Fibroblast of the aortic adventitia (primary cell): ENCODE measurements at regions not wholly inside any gene's neighbourhood (a gene's known extent, or its start where the extent isn't known, plus 50 kb on each side); places are given as distances from the start of the nearest gene placed in this dataset.
A peak's percentile ranks its signal among the peaks of the same experiment; 100 is the strongest.
"Not testable (repeated sequence)": the region's sequence is repeated elsewhere in the genome, so short reads cannot be mapped to it uniquely, and the experiment has no call there.

Experiments
- DNase-seq: peaks from one replicate; pipeline ENCODE4 v3.0.0-alpha.2; 2010; ENCODE audit warnings: low read depth
- H3K4me3 ChIP-seq: 2 replicates; pipeline ENCODE4 v1.5.1; 2011; ENCODE audit warnings: low read depth, mild to moderate bottlenecking, control low read depth, low read length, moderate library complexity
- CTCF ChIP-seq: IDR thresholded peaks from 2 replicates; pipeline ENCODE4 v1.5.1; 2011; ENCODE audit warnings: mild to moderate bottlenecking, low read length, control low read depth, inconsistent platforms; ENCODE audit not compliant: insufficient read depth

- no peak for TF ChIP-seq CTCF
- no peak overlapping the region for H3K4me3 ChIP-seq
- DNase-seq = no peak
Observed at GRCh38 chr20:6295127-6295866, 172.5 kb upstream of the FERMT1 start.

GRCh38 chr20:6287471-6287870 lies 164.6 kb upstream of the FERMT1 start:
- no peak for DNase-seq
- no peak overlapping the region for H3K4me3 ChIP-seq
- no peak for TF ChIP-seq CTCF

- DNase-seq = no peak
- TF ChIP-seq CTCF = no peak
- H3K4me3 ChIP-seq = no peak overlapping the region
Observed at GRCh38 chr20:6282642-6283041, 159.8 kb upstream of the FERMT1 start.

- TF ChIP-seq CTCF = no peak
- no peak for DNase-seq
- no peak overlapping the region for H3K4me3 ChIP-seq
Observed at GRCh38 chr20:6277661-6278240, 154.9 kb upstream of the FERMT1 start.

- not testable (repeated sequence) for DNase-seq, H3K4me3 ChIP-seq
Observed at GRCh38 chr20:6270404-6270803, 147.6 kb upstream of the FERMT1 start.

GRCh38 chr20:6269168-6269873 lies 146.5 kb upstream of the FERMT1 start:
- DNase-seq = no peak
- TF ChIP-seq CTCF = no peak
- no peak overlapping the region for H3K4me3 ChIP-seq

- peak; percentile 84 for DNase-seq
- TF ChIP-seq CTCF = peak; percentile 44
- peak overlapping the region; percentile 0 for H3K4me3 ChIP-seq
Observed at GRCh38 chr20:6265204-6265904, 142.5 kb upstream of the FERMT1 start.
